Omental fat pad (tissue), 3 donors: ENCODE measurements at regions not wholly inside any gene's neighbourhood (a gene's known extent, or its start where the extent isn't known, plus 50 kb on each side); places are given as distances from the start of the nearest gene placed in this dataset.

ENCODE experiments used
- ATAC-seq: fragments of 150-250 bp; one replicate; pipeline ENCODE4 v1.9.1; 2016; ENCODE audit warnings: mild to moderate bottlenecking, moderate library complexity; ENCODE audit not compliant: low FRiP score
- DNase-seq: peaks from one replicate; pipeline ENCODE4 v3.0.0-alpha.2; 2019; ENCODE audit warnings: low spot score
- TF ChIP-seq, protein P1 (sequence below), 3 donors: fragments of 450-650 bp; IDR thresholded peaks; one replicate each; pipeline ENCODE4 v1.5.1; 2016 to 2017; ENCODE audit warnings: antibody characterized with exemption in 3 of 3, mild to moderate bottlenecking in 3 of 3, moderate library complexity in 2 of 3

DNA sequence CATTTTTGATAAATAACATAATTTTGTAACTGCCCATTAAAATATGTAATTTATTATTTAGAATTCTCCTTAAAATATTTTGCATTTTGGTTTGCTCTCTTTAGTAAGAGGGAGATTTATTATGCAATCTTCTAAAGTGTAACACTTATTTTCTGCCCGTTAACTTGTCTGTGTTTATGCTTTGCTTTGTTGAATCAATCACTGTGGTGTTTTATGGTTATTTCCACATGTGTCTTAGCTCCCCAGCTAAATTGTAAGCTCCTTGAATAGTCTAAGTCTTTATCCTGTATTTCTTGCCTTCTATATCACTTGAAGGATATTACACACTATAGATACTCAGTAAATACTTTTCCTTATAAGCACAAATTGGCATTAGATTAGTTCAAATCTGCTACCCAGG, 166.6 kb upstream of the SPRED2 start:
- ATAC-seq: peak; percentile 50
- DNase-seq: no peak
- TF ChIP-seq, protein P1, sequence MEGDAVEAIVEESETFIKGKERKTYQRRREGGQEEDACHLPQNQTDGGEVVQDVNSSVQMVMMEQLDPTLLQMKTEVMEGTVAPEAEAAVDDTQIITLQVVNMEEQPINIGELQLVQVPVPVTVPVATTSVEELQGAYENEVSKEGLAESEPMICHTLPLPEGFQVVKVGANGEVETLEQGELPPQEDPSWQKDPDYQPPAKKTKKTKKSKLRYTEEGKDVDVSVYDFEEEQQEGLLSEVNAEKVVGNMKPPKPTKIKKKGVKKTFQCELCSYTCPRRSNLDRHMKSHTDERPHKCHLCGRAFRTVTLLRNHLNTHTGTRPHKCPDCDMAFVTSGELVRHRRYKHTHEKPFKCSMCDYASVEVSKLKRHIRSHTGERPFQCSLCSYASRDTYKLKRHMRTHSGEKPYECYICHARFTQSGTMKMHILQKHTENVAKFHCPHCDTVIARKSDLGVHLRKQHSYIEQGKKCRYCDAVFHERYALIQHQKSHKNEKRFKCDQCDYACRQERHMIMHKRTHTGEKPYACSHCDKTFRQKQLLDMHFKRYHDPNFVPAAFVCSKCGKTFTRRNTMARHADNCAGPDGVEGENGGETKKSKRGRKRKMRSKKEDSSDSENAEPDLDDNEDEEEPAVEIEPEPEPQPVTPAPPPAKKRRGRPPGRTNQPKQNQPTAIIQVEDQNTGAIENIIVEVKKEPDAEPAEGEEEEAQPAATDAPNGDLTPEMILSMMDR (IDR thresholded peaks at IDR 0.05): no peak

DNA sequence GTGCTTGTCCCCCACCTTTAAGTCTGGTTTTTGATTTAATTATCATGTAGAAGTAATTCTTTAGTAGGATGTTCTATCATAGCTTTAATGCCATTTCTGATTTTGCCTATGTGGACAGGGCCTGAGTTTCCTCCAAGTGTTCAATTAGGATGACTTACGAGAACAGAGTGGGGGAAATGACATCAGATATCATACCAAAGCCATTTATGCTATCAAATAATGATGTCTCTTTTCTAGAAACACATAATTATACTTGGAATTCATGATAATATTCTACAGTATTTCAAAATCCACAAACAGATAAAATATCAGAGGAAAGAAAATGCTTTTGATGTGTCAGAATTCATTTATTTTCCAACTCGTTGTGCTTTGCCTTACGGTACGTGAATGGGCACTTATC, 165.9 kb upstream of the SPRED2 start:
- ATAC-seq: no peak
- TF ChIP-seq, protein P1 (IDR thresholded peaks at IDR 0.05): no peak
- no peak for DNase-seq

DNA sequence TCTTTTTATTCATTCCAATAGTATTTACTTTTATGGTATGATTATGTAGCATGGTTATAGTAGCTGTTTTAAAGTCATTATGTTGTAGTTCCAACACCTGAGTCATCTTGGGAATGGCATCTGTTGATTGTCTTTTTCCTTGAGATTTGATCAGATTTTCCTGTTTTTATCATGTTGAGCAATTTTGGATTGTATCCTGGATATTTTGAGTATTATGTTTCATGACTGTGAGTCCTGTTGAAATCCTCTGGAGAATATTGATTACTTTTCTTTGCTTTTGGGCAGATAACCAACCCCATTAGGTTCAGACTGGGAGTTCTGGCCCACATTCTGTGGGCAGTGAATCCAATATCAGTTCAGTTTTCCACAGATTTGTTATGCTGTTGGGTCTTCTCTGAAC, 163.2 kb upstream of the SPRED2 start:
- ATAC-seq (no peak), DNase-seq (no peak)
- TF ChIP-seq, protein P1 (IDR thresholded peaks at IDR 0.05): no peak

DNA sequence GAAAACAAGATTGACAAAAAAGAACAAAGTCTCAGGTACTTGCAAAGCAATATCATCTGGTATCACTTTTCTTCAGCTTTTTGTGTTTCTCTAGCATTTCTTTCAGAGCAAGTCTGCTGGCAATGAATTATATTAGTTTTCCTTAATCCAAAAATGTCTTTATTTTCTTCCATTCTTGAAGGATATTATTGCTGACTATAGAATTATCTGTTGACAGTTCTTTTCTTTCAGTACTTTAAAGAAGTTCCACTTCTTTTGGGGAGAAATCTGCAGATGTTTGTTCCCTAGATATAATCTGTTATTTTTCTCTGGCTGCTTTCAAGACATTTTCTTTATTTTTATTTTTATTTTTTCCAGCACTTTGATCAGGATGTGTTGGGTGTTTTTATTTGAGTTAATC, 161.8 kb upstream of the SPRED2 start:
- TF ChIP-seq, protein P1 (IDR thresholded peaks at IDR 0.05): no peak
- ATAC-seq (no peak), DNase-seq (no peak)

- ATAC-seq (no peak), DNase-seq (no peak)
- TF ChIP-seq, protein P1 (IDR thresholded peaks at IDR 0.05): no peak
Observed at GRCh38 chr2:65589667-65590066, 157.3 kb upstream of the SPRED2 start.

GRCh38 chr2:65587779-65588178, 155.4 kb upstream of the SPRED2 start:
- TF ChIP-seq, protein P1 (IDR thresholded peaks at IDR 0.05): no peak
- ATAC-seq (no peak), DNase-seq (no peak)

DNA sequence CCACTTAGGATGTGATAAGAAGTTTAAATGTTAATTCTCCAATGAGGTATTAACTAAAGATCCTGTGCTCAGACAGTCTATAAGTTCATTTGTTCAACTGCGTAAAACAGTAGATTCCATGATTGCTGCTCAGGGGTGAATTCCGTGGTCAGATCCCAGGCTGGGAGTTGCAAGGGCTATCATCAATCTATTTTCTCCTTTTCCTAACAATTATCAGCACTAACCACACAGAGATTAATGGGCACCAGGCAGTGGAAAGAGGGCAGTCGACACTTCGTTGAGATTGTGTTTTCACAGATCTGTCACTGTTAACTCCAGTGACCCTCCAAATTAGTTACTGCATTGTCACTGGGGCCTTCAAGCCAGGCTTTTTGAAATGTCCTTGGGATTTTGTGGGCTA, 154.1 kb upstream of the SPRED2 start:
- TF ChIP-seq, protein P1 (IDR thresholded peaks at IDR 0.05): no peak
- ATAC-seq (no peak), DNase-seq (no peak)
